HL-60 (cell line): ENCODE measurements at regions not wholly inside any gene's neighbourhood (a gene's known extent, or its start where the extent isn't known, plus 50 kb on each side); places are given as distances from the start of the nearest gene placed in this dataset.

Source experiments
- CTCF ChIP-seq: IDR thresholded peaks from one replicate; pipeline ENCODE4 v1.5.1; 2011; ENCODE audit warnings: low read length, control low read depth, inconsistent platforms; ENCODE audit not compliant: insufficient read depth
- GABPA ChIP-seq: IDR thresholded peaks from 2 replicates; pipeline ENCODE4 v1.6.1; 2012; ENCODE audit warnings: low read depth
- POLR2AphosphoS5 ChIP-seq: IDR thresholded peaks from 2 replicates; pipeline ENCODE4 v1.6.1; 2012; ENCODE audit warnings: low read depth
- REST ChIP-seq: IDR thresholded peaks from 2 replicates; pipeline ENCODE4 v1.6.1; 2012; ENCODE audit warnings: low read depth; ENCODE audit not compliant: insufficient replicate concordance

GRCh38 chr6:74579047-74579446 is 626.8 kb downstream of the COL12A1 start:
- TF ChIP-seq CTCF (no peak), POLR2AphosphoS5 (no peak), REST (no peak), GABPA (no peak)
